HEK293T (cell line): ENCODE measurements at regions not wholly inside any gene's neighbourhood (a gene's known extent, or its start where the extent isn't known, plus 50 kb on each side); places are given as distances from the start of the nearest gene placed in this dataset.

Source experiments
- ARNT ChIP-seq: fragments of 450-650 bp; IDR thresholded peaks from 2 replicates; pipeline ENCODE4 v1.6.1; 2017; ENCODE audit warnings: mild to moderate bottlenecking
- FOXM1 ChIP-seq: fragments of 450-650 bp; IDR thresholded peaks from 2 replicates; pipeline ENCODE4 v1.6.1; 2017; ENCODE audit warnings: mild to moderate bottlenecking, borderline replicate concordance
- HDGF ChIP-seq: fragments of 450-650 bp; IDR thresholded peaks from 2 replicates; pipeline ENCODE4 v1.6.1; 2017; ENCODE audit warnings: antibody characterized with exemption, borderline replicate concordance
- LEF1 ChIP-seq: fragments of 450-650 bp; IDR thresholded peaks from 2 replicates; pipeline ENCODE4 v1.6.1; 2017; ENCODE audit warnings: mild to moderate bottlenecking, borderline replicate concordance
- SP1 ChIP-seq: fragments of 450-650 bp; IDR thresholded peaks from 2 replicates; pipeline ENCODE4 v1.6.1; 2017
- TARDBP ChIP-seq: fragments of 450-650 bp; IDR thresholded peaks from 2 replicates; pipeline ENCODE4 v1.6.1; 2016

DNA sequence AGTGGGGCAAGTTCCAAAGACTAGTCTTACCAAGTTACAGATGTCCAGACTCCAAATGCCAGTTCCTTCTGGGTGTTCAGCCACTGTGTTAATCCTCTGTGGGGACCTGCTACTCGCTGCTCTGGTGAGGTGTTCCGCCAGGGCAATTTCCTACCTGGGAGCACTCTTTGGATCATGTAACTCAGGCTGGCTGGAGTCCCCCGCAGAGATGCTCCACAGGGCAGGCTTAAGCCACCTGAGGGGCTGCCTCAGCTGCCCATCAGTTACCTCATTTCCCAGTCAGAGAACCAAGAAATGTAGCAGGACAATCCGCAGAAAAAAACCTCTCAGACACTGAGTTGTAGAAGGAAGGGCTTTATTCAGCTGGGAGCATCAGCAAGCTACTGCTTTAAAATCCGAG lies 133.8 kb downstream of the ZNF737 start:
- no peak for TF ChIP-seq LEF1
- no peak for TF ChIP-seq FOXM1
- no peak for TF ChIP-seq ARNT
- no peak for TF ChIP-seq SP1
- no peak for TF ChIP-seq TARDBP
- no peak for TF ChIP-seq HDGF
